ENCODE measurements at regions not wholly inside any gene's neighbourhood (a gene's known extent, or its start where the extent isn't known, plus 50 kb on each side); places are given as distances from the start of the nearest gene placed in this dataset.

GRCh38 chr14:59107819-59108218 is 80.6 kb upstream of the DAAM1 start:
- DNase-seq (ENCODE audit: low read depth), result no peak
- no peak overlapping the region for H3K4me3 ChIP-seq (ENCODE audit: low read length)
- no peak for TF ChIP-seq CTCF (conservative IDR thresholded peaks at IDR 0.05; ENCODE audit: low read depth, low read length)

- no peak for DNase-seq (ENCODE audit: low read depth)
- H3K4me3 ChIP-seq (ENCODE audit: low read length), result no peak overlapping the region
- no peak for TF ChIP-seq CTCF (conservative IDR thresholded peaks at IDR 0.05; ENCODE audit: low read depth, low read length)
Observed at GRCh38 chr14:59116984-59117415, 71.5 kb upstream of the DAAM1 start.

GRCh38 chr14:59117754-59118528 is 70.5 kb upstream of the DAAM1 start:
- TF ChIP-seq CTCF (conservative IDR thresholded peaks at IDR 0.05; ENCODE audit: low read depth, low read length), result no peak
- no peak overlapping the region for H3K4me3 ChIP-seq (ENCODE audit: low read length)
- DNase-seq (ENCODE audit: low read depth), result no peak

GRCh38 chr14:59120921-59121320 is 67.5 kb upstream of the DAAM1 start:
- TF ChIP-seq CTCF (conservative IDR thresholded peaks at IDR 0.05; ENCODE audit: low read depth, low read length), result no peak
- DNase-seq (ENCODE audit: low read depth), result no peak
- no peak overlapping the region for H3K4me3 ChIP-seq (ENCODE audit: low read length)

- H3K4me3 ChIP-seq (ENCODE audit: low read length), result no peak overlapping the region
- TF ChIP-seq CTCF (conservative IDR thresholded peaks at IDR 0.05; ENCODE audit: low read depth, low read length), result no peak
- DNase-seq (ENCODE audit: low read depth), result no peak
Observed at GRCh38 chr14:59123531-59123930, 64.9 kb upstream of the DAAM1 start.

- no peak overlapping the region for H3K4me3 ChIP-seq (ENCODE audit: low read length)
- TF ChIP-seq CTCF (conservative IDR thresholded peaks at IDR 0.05; ENCODE audit: low read depth, low read length), result peak; percentile 42
- no peak for DNase-seq (ENCODE audit: low read depth)
Observed at GRCh38 chr14:59123975-59124374, 64.5 kb upstream of the DAAM1 start.

- H3K4me3 ChIP-seq (ENCODE audit: low read length), result no peak overlapping the region
- TF ChIP-seq CTCF (conservative IDR thresholded peaks at IDR 0.05; ENCODE audit: low read depth, low read length), result no peak
- no peak for DNase-seq (ENCODE audit: low read depth)
Observed at GRCh38 chr14:59125156-59125555, 63.3 kb upstream of the DAAM1 start.

Data from retinal pigment epithelial cell (primary cell).